ENCODE measurements at regions not wholly inside any gene's neighbourhood (a gene's known extent, or its start where the extent isn't known, plus 50 kb on each side); places are given as distances from the start of the nearest gene placed in this dataset.
A peak's percentile ranks its signal among the peaks of the same experiment; 100 is the strongest.

DNA sequence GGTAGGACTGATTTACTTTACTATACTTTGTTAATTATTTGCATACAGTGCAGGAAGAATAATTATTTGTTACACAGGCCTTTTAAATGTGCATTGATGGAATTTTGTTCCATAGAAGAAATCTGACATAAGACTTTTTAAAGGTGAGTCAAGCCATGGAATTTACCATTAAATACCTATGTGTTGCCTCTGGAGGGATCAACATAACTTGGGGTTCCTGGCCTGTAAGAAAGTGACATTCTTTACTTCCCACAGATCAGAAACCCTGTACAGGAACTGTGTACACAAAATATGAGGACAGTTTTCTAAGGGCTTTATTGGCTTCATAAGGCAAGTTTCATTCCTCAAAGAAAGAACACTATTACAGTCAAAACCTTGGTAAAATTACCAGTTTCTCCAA lies 1536.4 kb downstream of the NLGN4Y start:
- TF ChIP-seq, protein P1, sequence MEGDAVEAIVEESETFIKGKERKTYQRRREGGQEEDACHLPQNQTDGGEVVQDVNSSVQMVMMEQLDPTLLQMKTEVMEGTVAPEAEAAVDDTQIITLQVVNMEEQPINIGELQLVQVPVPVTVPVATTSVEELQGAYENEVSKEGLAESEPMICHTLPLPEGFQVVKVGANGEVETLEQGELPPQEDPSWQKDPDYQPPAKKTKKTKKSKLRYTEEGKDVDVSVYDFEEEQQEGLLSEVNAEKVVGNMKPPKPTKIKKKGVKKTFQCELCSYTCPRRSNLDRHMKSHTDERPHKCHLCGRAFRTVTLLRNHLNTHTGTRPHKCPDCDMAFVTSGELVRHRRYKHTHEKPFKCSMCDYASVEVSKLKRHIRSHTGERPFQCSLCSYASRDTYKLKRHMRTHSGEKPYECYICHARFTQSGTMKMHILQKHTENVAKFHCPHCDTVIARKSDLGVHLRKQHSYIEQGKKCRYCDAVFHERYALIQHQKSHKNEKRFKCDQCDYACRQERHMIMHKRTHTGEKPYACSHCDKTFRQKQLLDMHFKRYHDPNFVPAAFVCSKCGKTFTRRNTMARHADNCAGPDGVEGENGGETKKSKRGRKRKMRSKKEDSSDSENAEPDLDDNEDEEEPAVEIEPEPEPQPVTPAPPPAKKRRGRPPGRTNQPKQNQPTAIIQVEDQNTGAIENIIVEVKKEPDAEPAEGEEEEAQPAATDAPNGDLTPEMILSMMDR (IDR thresholded peaks at IDR 0.05; ENCODE audit: low read depth, low read length), result no peak
- H3K36me3 ChIP-seq, result no peaks in the 10 kb centered on the region
- no peaks in the 10 kb centered on the region for H3K27me3 ChIP-seq
- no peak for DNase-seq (ENCODE audit: low read depth in 1 of 2, low spot score in 1 of 2)
- H3K27ac ChIP-seq, result no peak overlapping the region
- H3K4me1 ChIP-seq (ENCODE audit: low read depth), result no peaks in the 10 kb centered on the region
- H3K9me3 ChIP-seq (ENCODE audit: low read depth), result no peaks in the 10 kb centered on the region
- no peak overlapping the region for H3K4me3 ChIP-seq

- Histone ChIP-seq H3K27ac (no peak overlapping the region), H3K4me3 (no peak overlapping the region), H3K9me3 (ENCODE audit: low read depth) (no peaks in the 10 kb centered on the region), H3K36me3 (no peaks in the 10 kb centered on the region), H3K4me1 (ENCODE audit: low read depth) (no peaks in the 10 kb centered on the region), H3K27me3 (no peaks in the 10 kb centered on the region)
- TF ChIP-seq, protein P1 (IDR thresholded peaks at IDR 0.05; ENCODE audit: low read depth, low read length), result no peak
- no peak for DNase-seq (ENCODE audit: low read depth in 1 of 2, low spot score in 1 of 2)
Observed at GRCh38 chrY:16071957-16072356, 1547.6 kb downstream of the NLGN4Y start.

GRCh38 chrY:16075701-16076100 lies 1551.4 kb downstream of the NLGN4Y start:
- H3K36me3 ChIP-seq, result no peaks in the 10 kb centered on the region
- peak in 1 of 2 donors; percentile 9 for DNase-seq (ENCODE audit: low read depth in 1 of 2, low spot score in 1 of 2)
- H3K4me1 ChIP-seq (ENCODE audit: low read depth), result no peaks in the 10 kb centered on the region
- no peaks in the 10 kb centered on the region for H3K9me3 ChIP-seq (ENCODE audit: low read depth)
- TF ChIP-seq, protein P1 (IDR thresholded peaks at IDR 0.05; ENCODE audit: low read depth, low read length), result no peak
- no peak overlapping the region for H3K4me3 ChIP-seq
- no peaks in the 10 kb centered on the region for H3K27me3 ChIP-seq
- no peak overlapping the region for H3K27ac ChIP-seq

DNA sequence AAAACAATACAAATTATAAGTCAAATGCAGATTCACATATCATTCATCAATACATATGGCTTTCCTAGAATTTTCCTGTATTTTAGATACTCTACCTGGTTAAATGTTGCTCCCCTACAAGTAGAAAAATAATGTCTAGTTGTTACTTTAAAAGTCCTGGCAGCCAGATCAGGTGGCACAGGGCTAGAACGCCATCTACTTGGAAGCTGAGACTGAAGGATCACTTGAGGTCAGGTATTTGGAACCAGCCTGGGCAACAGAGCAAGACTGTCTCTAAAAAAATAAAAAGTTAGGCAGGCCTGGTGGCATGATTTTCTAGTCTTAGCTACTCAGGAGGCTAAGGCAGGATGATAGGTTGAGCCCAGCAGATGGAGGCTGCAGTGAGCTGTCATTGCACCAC lies 1573.0 kb downstream of the NLGN4Y start:
- no peaks in the 10 kb centered on the region for H3K9me3 ChIP-seq (ENCODE audit: low read depth)

GRCh38 chrY:16101815-16102214 lies 1577.5 kb downstream of the NLGN4Y start:
- no peaks in the 10 kb centered on the region for H3K9me3 ChIP-seq (ENCODE audit: low read depth)
- DNase-seq (ENCODE audit: low read depth in 1 of 2, low spot score in 1 of 2), result no peak

More for the DNA sequence above, 1573.0 kb downstream of the NLGN4Y start:
- H3K36me3 ChIP-seq, result no peaks in the 10 kb centered on the region
- no peak for DNase-seq (ENCODE audit: low read depth in 1 of 2, low spot score in 1 of 2)
- no peaks in the 10 kb centered on the region for H3K4me1 ChIP-seq (ENCODE audit: low read depth)
- no peaks in the 10 kb centered on the region for H3K27me3 ChIP-seq
- TF ChIP-seq, protein P1 (IDR thresholded peaks at IDR 0.05; ENCODE audit: low read depth, low read length), result no peak
- H3K27ac ChIP-seq, result no peak overlapping the region
- no peak overlapping the region for H3K4me3 ChIP-seq

More at GRCh38 chrY:16101815-16102214, 1577.5 kb downstream of the NLGN4Y start:
- no peak overlapping the region for H3K4me3 ChIP-seq
- no peaks in the 10 kb centered on the region for H3K36me3 ChIP-seq
- no peaks in the 10 kb centered on the region for H3K27me3 ChIP-seq
- H3K27ac ChIP-seq, result no peak overlapping the region
- H3K4me1 ChIP-seq (ENCODE audit: low read depth), result no peaks in the 10 kb centered on the region
- TF ChIP-seq, protein P1 (IDR thresholded peaks at IDR 0.05; ENCODE audit: low read depth, low read length), result no peak
